ENCODE measurements at regions not wholly inside any gene's neighbourhood (a gene's known extent, or its start where the extent isn't known, plus 50 kb on each side); places are given as distances from the start of the nearest gene placed in this dataset.

GRCh38 chr1:83086986-83087512 lies 911.9 kb downstream of the TTLL7 start:
- H3K4me3 ChIP-seq, result no peak overlapping the region
- no peaks in the 10 kb centered on the region for H3K36me3 ChIP-seq
- H3K4me1 ChIP-seq, result no peaks in the 10 kb centered on the region
- no peaks in the 10 kb centered on the region for H3K27me3 ChIP-seq
- TF ChIP-seq CTCF (IDR thresholded peaks at IDR 0.05) (no peak), POLR2A (IDR thresholded peaks at IDR 0.05) (no peak)
- no peaks in the 10 kb centered on the region for H3K9me3 ChIP-seq
- H3K27ac ChIP-seq, result no peak overlapping the region
- DNase-seq, result no peak

GRCh38 chr1:83086346-83086745 lies 912.6 kb downstream of the TTLL7 start:
- H3K36me3 ChIP-seq, result no peaks in the 10 kb centered on the region
- H3K27ac ChIP-seq, result no peak overlapping the region
- no peaks in the 10 kb centered on the region for H3K9me3 ChIP-seq
- H3K4me3 ChIP-seq, result no peak overlapping the region
- H3K27me3 ChIP-seq, result no peaks in the 10 kb centered on the region
- no peak for TF ChIP-seq POLR2A (IDR thresholded peaks at IDR 0.05)
- TF ChIP-seq CTCF (IDR thresholded peaks at IDR 0.05), result no peak
- H3K4me1 ChIP-seq, result no peaks in the 10 kb centered on the region
- no peak for DNase-seq

- H3K4me1 ChIP-seq, result no peaks in the 10 kb centered on the region
- no peaks in the 10 kb centered on the region for H3K36me3 ChIP-seq
- H3K4me3 ChIP-seq, result no peak overlapping the region
- H3K27ac ChIP-seq, result no peak overlapping the region
- DNase-seq, result no peak
- TF ChIP-seq POLR2A (IDR thresholded peaks at IDR 0.05) (no peak), CTCF (IDR thresholded peaks at IDR 0.05) (no peak)
- H3K9me3 ChIP-seq, result no peaks in the 10 kb centered on the region
- H3K27me3 ChIP-seq, result no peaks in the 10 kb centered on the region
These were observed 915.2 kb downstream of the TTLL7 start for GRCh38 chr1:83083589-83084224.

- Histone ChIP-seq H3K27ac (no peak overlapping the region), H3K4me3 (no peak overlapping the region), H3K36me3 (no peaks in the 10 kb centered on the region), H3K27me3 (no peaks in the 10 kb centered on the region), H3K4me1 (no peaks in the 10 kb centered on the region), H3K9me3 (no peaks in the 10 kb centered on the region)
- no peak for TF ChIP-seq CTCF (IDR thresholded peaks at IDR 0.05)
- TF ChIP-seq POLR2A (IDR thresholded peaks at IDR 0.05), result no peak
- no peak for DNase-seq
These were observed 921.5 kb downstream of the TTLL7 start for GRCh38 chr1:83077411-83077810.

GRCh38 chr1:83075107-83075506 lies 923.8 kb downstream of the TTLL7 start:
- H3K4me3 ChIP-seq, result no peak overlapping the region
- H3K9me3 ChIP-seq, result no peaks in the 10 kb centered on the region
- no peak overlapping the region for H3K27ac ChIP-seq
- no peaks in the 10 kb centered on the region for H3K27me3 ChIP-seq
- H3K36me3 ChIP-seq, result no peaks in the 10 kb centered on the region
- no peaks in the 10 kb centered on the region for H3K4me1 ChIP-seq
- TF ChIP-seq POLR2A (IDR thresholded peaks at IDR 0.05), result no peak
- no peak for TF ChIP-seq CTCF (IDR thresholded peaks at IDR 0.05)
- no peak for DNase-seq

All from Peyer's patch (tissue), 4 donors.